NCI-H1694 treated with DMSO at 0.1 percent for 48 hours (cell line): ENCODE measurements at regions not wholly inside any gene's neighbourhood (a gene's known extent, or its start where the extent isn't known, plus 50 kb on each side); places are given as distances from the start of the nearest gene placed in this dataset.
"Not testable (repeated sequence)": the region's sequence is repeated elsewhere in the genome, so short reads cannot be mapped to it uniquely, and the experiment has no call there.

Source experiments
- DNase-seq: peaks from one replicate; lab custom pipeline; 2025; lab: John Stamatoyannopoulos, UW

GRCh38 chr10:90276894-90277475 is 575.6 kb downstream of the KIF20B start:
- no peak for DNase-seq

GRCh38 chr10:90286406-90286805 is 571.4 kb downstream of the HTR7 start:
- no peak for DNase-seq

- no peak for DNase-seq
Measured at GRCh38 chr10:90286941-90287340, 570.9 kb downstream of the HTR7 start.

- DNase-seq, result no peak
Measured at GRCh38 chr10:90288391-90288933, 569.4 kb downstream of the HTR7 start.

GRCh38 chr10:90289037-90289436 is 568.8 kb downstream of the HTR7 start:
- DNase-seq, result no peak

GRCh38 chr10:90293616-90294015 is 564.2 kb downstream of the HTR7 start:
- no peak for DNase-seq

- DNase-seq, result not testable (repeated sequence)
Measured at GRCh38 chr10:90294821-90295540, 562.9 kb downstream of the HTR7 start.

GRCh38 chr10:90302031-90302430 is 555.8 kb downstream of the HTR7 start:
- not testable (repeated sequence) for DNase-seq

GRCh38 chr10:90302758-90303481 is 554.9 kb downstream of the HTR7 start:
- no peak for DNase-seq

GRCh38 chr10:90304533-90304932 is 553.3 kb downstream of the HTR7 start:
- no peak for DNase-seq

- no peak for DNase-seq
Measured at GRCh38 chr10:90306187-90306586, 551.7 kb downstream of the HTR7 start.

GRCh38 chr10:90308223-90308622 is 549.6 kb downstream of the HTR7 start:
- no peak for DNase-seq

- no peak for DNase-seq
Measured at GRCh38 chr10:90313576-90314325, 544.1 kb downstream of the HTR7 start.

- DNase-seq, result no peak
Measured at GRCh38 chr10:90314718-90315117, 543.1 kb downstream of the HTR7 start.

- no peak for DNase-seq
Measured at GRCh38 chr10:90317172-90317571, 540.7 kb downstream of the HTR7 start.

- no peak for DNase-seq
Measured at GRCh38 chr10:90318659-90319058, 539.2 kb downstream of the HTR7 start.

- peak; percentile 65 for DNase-seq
Measured at GRCh38 chr10:90319188-90319914, 538.5 kb downstream of the HTR7 start.

GRCh38 chr10:90321132-90321816 is 536.6 kb downstream of the HTR7 start:
- no peak for DNase-seq

- no peak for DNase-seq
Measured at GRCh38 chr10:90326498-90327267, 531.2 kb downstream of the HTR7 start.

GRCh38 chr10:90327611-90328010 is 530.2 kb downstream of the HTR7 start:
- DNase-seq, result no peak
